Neural crest cell (in vitro differentiated cells): ENCODE measurements at regions not wholly inside any gene's neighbourhood (a gene's known extent, or its start where the extent isn't known, plus 50 kb on each side); places are given as distances from the start of the nearest gene placed in this dataset.

ENCODE experiments used
- DNase-seq: peaks from one replicate; pipeline ENCODE4 v3.0.0; 2021; ENCODE audit warnings: low read depth, mixed read lengths, low spot score
- H3K27ac Mint-ChIP-seq: one replicate; pipeline ENCODE4 v1.8.0; 2021; ENCODE audit warnings: mild to moderate bottlenecking, mixed read lengths; ENCODE audit not compliant: unreplicated experiment
- H3K27me3 Mint-ChIP-seq: 2 replicates; pipeline ENCODE4 v1.8.0; 2021; ENCODE audit warnings: low read depth, mild to moderate bottlenecking, mixed read lengths
- H3K36me3 Mint-ChIP-seq: 2 replicates; pipeline ENCODE4 v1.8.0; 2021; ENCODE audit warnings: low read depth, mild to moderate bottlenecking, mixed read lengths
- H3K4me1 Mint-ChIP-seq: 2 replicates; pipeline ENCODE4 v1.8.0; 2021; ENCODE audit warnings: mixed read lengths
- H3K4me3 Mint-ChIP-seq: one replicate; pipeline ENCODE4 v1.8.0; 2021; ENCODE audit warnings: mild to moderate bottlenecking, mixed read lengths
- H3K9me3 Mint-ChIP-seq: 2 replicates; pipeline ENCODE4 v1.8.0; 2021; ENCODE audit warnings: mixed read lengths
- CTCF ChIP-seq: fragments of 200-600 bp; sonication (generic); conservative IDR thresholded peaks from 2 replicates; pipeline ENCODE4 v1.5.0; 2021; ENCODE audit warnings: antibody characterized with exemption, mild to moderate bottlenecking

GRCh38 chr9:631596-631995, 209.9 kb upstream of the DMRT1 start:
- Mint-ChIP-seq H3K4me3 (no peak overlapping the region), H3K36me3 (peaks cover 3% of the 10 kb centered on the region), H3K4me1 (no peaks in the 10 kb centered on the region), H3K9me3 (peaks cover 3% of the 10 kb centered on the region), H3K27ac (no peak overlapping the region), H3K27me3 (no peaks in the 10 kb centered on the region)
- TF ChIP-seq CTCF: no peak
- no peak for DNase-seq

GRCh38 chr9:633461-633860, 208.0 kb upstream of the DMRT1 start:
- Mint-ChIP-seq H3K27me3 (no peaks in the 10 kb centered on the region), H3K9me3 (peaks cover 3% of the 10 kb centered on the region), H3K27ac (no peak overlapping the region), H3K36me3 (peaks cover 3% of the 10 kb centered on the region), H3K4me1 (no peaks in the 10 kb centered on the region), H3K4me3 (no peak overlapping the region)
- no peak for DNase-seq
- TF ChIP-seq CTCF: no peak

- Mint-ChIP-seq H3K36me3 (peaks cover 3% of the 10 kb centered on the region), H3K9me3 (peaks cover 3% of the 10 kb centered on the region), H3K27ac (no peak overlapping the region), H3K4me3 (no peak overlapping the region), H3K27me3 (no peaks in the 10 kb centered on the region), H3K4me1 (peaks cover 6% of the 10 kb centered on the region)
- no peak for DNase-seq
- TF ChIP-seq CTCF: no peak
Measured at GRCh38 chr9:636931-637591, 204.4 kb upstream of the DMRT1 start.

- no peak for TF ChIP-seq CTCF
Measured at GRCh38 chr9:638152-638551, 203.3 kb upstream of the DMRT1 start.

GRCh38 chr9:642014-642413, 199.5 kb upstream of the DMRT1 start:
- no peak for TF ChIP-seq CTCF
- no peaks in the 10 kb centered on the region for H3K27me3 Mint-ChIP-seq
- DNase-seq: no peak
- peaks cover 14% of the 10 kb centered on the region for H3K4me1 Mint-ChIP-seq
- peak overlapping the region; percentile 24 for H3K27ac Mint-ChIP-seq
- H3K36me3 Mint-ChIP-seq: no peaks in the 10 kb centered on the region
- no peaks in the 10 kb centered on the region for H3K9me3 Mint-ChIP-seq
- no peak overlapping the region for H3K4me3 Mint-ChIP-seq

More at GRCh38 chr9:638152-638551, 203.3 kb upstream of the DMRT1 start:
- H3K27ac Mint-ChIP-seq: no peak overlapping the region
- peaks cover 3% of the 10 kb centered on the region for H3K9me3 Mint-ChIP-seq
- peaks cover 3% of the 10 kb centered on the region for H3K36me3 Mint-ChIP-seq
- H3K4me1 Mint-ChIP-seq: peaks cover 14% of the 10 kb centered on the region
- H3K27me3 Mint-ChIP-seq: no peaks in the 10 kb centered on the region
- no peak overlapping the region for H3K4me3 Mint-ChIP-seq
- no peak for DNase-seq
